Muscle layer of duodenum (tissue), 2 donors: ENCODE measurements at regions not wholly inside any gene's neighbourhood (a gene's known extent, or its start where the extent isn't known, plus 50 kb on each side); places are given as distances from the start of the nearest gene placed in this dataset.

Experiments used
- H3K27ac ChIP-seq: one replicate; pipeline ENCODE4 v1.7.0; 2013; ENCODE audit warnings: mild to moderate bottlenecking, low read length
- H3K27me3 ChIP-seq: one replicate; pipeline ENCODE4 v1.7.0; 2013; ENCODE audit warnings: low read depth, mild to moderate bottlenecking, control low read depth, low read length
- H3K36me3 ChIP-seq, 2 donors: one replicate each; pipeline ENCODE4 v1.7.0; 2013; ENCODE audit warnings: low read length in 2 of 2, control low read depth in 1 of 2, mild to moderate bottlenecking in 1 of 2; ENCODE audit not compliant: insufficient read depth in 2 of 2, control insufficient read depth in 1 of 2
- H3K4me1 ChIP-seq, 2 donors: one replicate each; pipeline ENCODE4 v1.7.0; 2013; ENCODE audit warnings: low read length in 2 of 2, mild to moderate bottlenecking in 2 of 2, control low read depth in 1 of 2, moderate library complexity in 1 of 2; ENCODE audit not compliant: insufficient read depth in 2 of 2, control insufficient read depth in 1 of 2
- H3K4me3 ChIP-seq, 2 donors: one replicate each; pipeline ENCODE4 v1.7.0; 2013; ENCODE audit warnings: low read length in 2 of 2, low read depth in 1 of 2, mild to moderate bottlenecking in 1 of 2
- H3K9me3 ChIP-seq, 2 donors: one replicate each; pipeline ENCODE4 v1.7.0; 2013; ENCODE audit warnings: low read length in 2 of 2, control low read depth in 1 of 2, mild to moderate bottlenecking in 1 of 2; ENCODE audit not compliant: control insufficient read depth in 1 of 2
- donor health status: healthy.

GRCh38 chr14:104335176-104335575, 196.8 kb downstream of the KIF26A start:
- Histone ChIP-seq H3K36me3 (no peaks in the 10 kb centered on the region), H3K27me3 (no peaks in the 10 kb centered on the region), H3K27ac (no peak overlapping the region), H3K4me3 (no peak overlapping the region), H3K4me1 (no peaks in the 10 kb centered on the region), H3K9me3 (peaks cover under 1 to 17% of the 10 kb centered on the region in 2 donors)

- Histone ChIP-seq H3K36me3 (no peaks in the 10 kb centered on the region), H3K4me1 (no peaks in the 10 kb centered on the region), H3K4me3 (no peak overlapping the region)
Measured at GRCh38 chr14:104335611-104336010, 197.2 kb downstream of the KIF26A start.

GRCh38 chr14:104337351-104337750, 199.0 kb downstream of the KIF26A start:
- H3K27ac ChIP-seq: no peak overlapping the region
- peaks cover 0 to 1% of the 10 kb centered on the region in 2 donors for H3K4me1 ChIP-seq
- H3K36me3 ChIP-seq: no peaks in the 10 kb centered on the region
- H3K27me3 ChIP-seq: no peaks in the 10 kb centered on the region
- no peak overlapping the region for H3K4me3 ChIP-seq
- peaks cover 0 to 13% of the 10 kb centered on the region in 2 donors for H3K9me3 ChIP-seq

More at GRCh38 chr14:104335611-104336010, 197.2 kb downstream of the KIF26A start:
- no peaks in the 10 kb centered on the region for H3K27me3 ChIP-seq
- H3K27ac ChIP-seq: no peak overlapping the region
- H3K9me3 ChIP-seq: peaks cover 0 to 17% of the 10 kb centered on the region in 2 donors

GRCh38 chr14:104339361-104339760, 201.0 kb downstream of the KIF26A start:
- peaks cover 0 to 13% of the 10 kb centered on the region in 2 donors for H3K9me3 ChIP-seq
- H3K4me1 ChIP-seq: peaks cover 0 to 10% of the 10 kb centered on the region in 2 donors
- H3K4me3 ChIP-seq: no peak overlapping the region
- H3K27ac ChIP-seq: no peak overlapping the region
- H3K27me3 ChIP-seq: no peaks in the 10 kb centered on the region
- no peaks in the 10 kb centered on the region for H3K36me3 ChIP-seq

GRCh38 chr14:104339829-104340228, 201.4 kb downstream of the KIF26A start:
- no peak overlapping the region for H3K27ac ChIP-seq
- H3K27me3 ChIP-seq: no peaks in the 10 kb centered on the region
- no peaks in the 10 kb centered on the region for H3K36me3 ChIP-seq
- H3K4me1 ChIP-seq: peaks cover 0 to 10% of the 10 kb centered on the region in 2 donors
- H3K4me3 ChIP-seq: no peak overlapping the region
- peaks cover 0 to 13% of the 10 kb centered on the region in 2 donors for H3K9me3 ChIP-seq

- Histone ChIP-seq H3K27ac (no peak overlapping the region), H3K36me3 (no peaks in the 10 kb centered on the region), H3K9me3 (peaks cover 0 to 13% of the 10 kb centered on the region in 2 donors), H3K4me3 (no peak overlapping the region), H3K27me3 (no peaks in the 10 kb centered on the region), H3K4me1 (peaks cover 0 to 10% of the 10 kb centered on the region in 2 donors)
Measured at GRCh38 chr14:104341532-104342434, 203.4 kb downstream of the KIF26A start.

GRCh38 chr14:104342435-104343293, 204.3 kb downstream of the KIF26A start:
- H3K36me3 ChIP-seq: no peaks in the 10 kb centered on the region
- no peak overlapping the region for H3K27ac ChIP-seq
- H3K9me3 ChIP-seq: peaks cover 0 to 6% of the 10 kb centered on the region in 2 donors
- no peak overlapping the region for H3K4me3 ChIP-seq
- H3K4me1 ChIP-seq: peaks cover 0 to 10% of the 10 kb centered on the region in 2 donors
- H3K27me3 ChIP-seq: no peaks in the 10 kb centered on the region

- Histone ChIP-seq H3K27me3 (no peaks in the 10 kb centered on the region), H3K9me3 (peaks cover 0 to 4% of the 10 kb centered on the region in 2 donors), H3K4me3 (no peak overlapping the region), H3K36me3 (no peaks in the 10 kb centered on the region), H3K4me1 (peaks cover 0 to 10% of the 10 kb centered on the region in 2 donors), H3K27ac (no peak overlapping the region)
Measured at GRCh38 chr14:104343294-104343625, 204.9 kb downstream of the KIF26A start.

GRCh38 chr14:104343690-104344640, 205.6 kb downstream of the KIF26A start:
- H3K36me3 ChIP-seq: no peaks in the 10 kb centered on the region
- no peak overlapping the region for H3K27ac ChIP-seq
- H3K27me3 ChIP-seq: no peaks in the 10 kb centered on the region
- peaks cover 0 to 10% of the 10 kb centered on the region in 2 donors for H3K4me1 ChIP-seq
- no peak overlapping the region for H3K4me3 ChIP-seq
- H3K9me3 ChIP-seq: no peaks in the 10 kb centered on the region

- H3K27me3 ChIP-seq: no peaks in the 10 kb centered on the region
- H3K4me1 ChIP-seq: peaks cover 0 to 13% of the 10 kb centered on the region in 2 donors
Measured at GRCh38 chr14:104344818-104345620, 206.6 kb downstream of the KIF26A start.

More at GRCh38 chr14:104344818-104345620, 206.6 kb downstream of the KIF26A start:
- H3K4me3 ChIP-seq: no peak overlapping the region
- H3K9me3 ChIP-seq: no peaks in the 10 kb centered on the region
- no peak overlapping the region for H3K27ac ChIP-seq
- H3K36me3 ChIP-seq: no peaks in the 10 kb centered on the region
